ENCODE measurements at regions not wholly inside any gene's neighbourhood (a gene's known extent, or its start where the extent isn't known, plus 50 kb on each side); places are given as distances from the start of the nearest gene placed in this dataset.
"Not testable (repeated sequence)": the region's sequence is repeated elsewhere in the genome, so short reads cannot be mapped to it uniquely, and the experiment has no call there.

GRCh38 chr2:91536109-91536508 lies 2844.6 kb downstream of the RPIA start:
- H3K27me3 ChIP-seq (ENCODE audit: control insufficient read depth in 1 of 2, insufficient read depth in 2 of 2, low read length in 2 of 2); H3K27ac ChIP-seq (ENCODE audit: low read depth in 2 of 2, low read length in 1 of 2); H3K4me3 ChIP-seq (ENCODE audit: low read depth in 1 of 2, low read length in 2 of 2); H3K4me1 ChIP-seq (ENCODE audit: control insufficient read depth in 2 of 2, insufficient read depth in 2 of 2, low read length in 1 of 2); H3K36me3 ChIP-seq (ENCODE audit: control insufficient read depth in 2 of 2, insufficient read depth in 2 of 2, low read length in 1 of 2); H3K9me3 ChIP-seq (ENCODE audit: control insufficient read depth in 2 of 2, insufficient read depth in 1 of 2, low read depth in 1 of 2, low read length in 1 of 2): not testable (repeated sequence)
- WGBS, 2 donors = 53 to 55% methylated on average over 5 of the region's 7 CpGs

DNA sequence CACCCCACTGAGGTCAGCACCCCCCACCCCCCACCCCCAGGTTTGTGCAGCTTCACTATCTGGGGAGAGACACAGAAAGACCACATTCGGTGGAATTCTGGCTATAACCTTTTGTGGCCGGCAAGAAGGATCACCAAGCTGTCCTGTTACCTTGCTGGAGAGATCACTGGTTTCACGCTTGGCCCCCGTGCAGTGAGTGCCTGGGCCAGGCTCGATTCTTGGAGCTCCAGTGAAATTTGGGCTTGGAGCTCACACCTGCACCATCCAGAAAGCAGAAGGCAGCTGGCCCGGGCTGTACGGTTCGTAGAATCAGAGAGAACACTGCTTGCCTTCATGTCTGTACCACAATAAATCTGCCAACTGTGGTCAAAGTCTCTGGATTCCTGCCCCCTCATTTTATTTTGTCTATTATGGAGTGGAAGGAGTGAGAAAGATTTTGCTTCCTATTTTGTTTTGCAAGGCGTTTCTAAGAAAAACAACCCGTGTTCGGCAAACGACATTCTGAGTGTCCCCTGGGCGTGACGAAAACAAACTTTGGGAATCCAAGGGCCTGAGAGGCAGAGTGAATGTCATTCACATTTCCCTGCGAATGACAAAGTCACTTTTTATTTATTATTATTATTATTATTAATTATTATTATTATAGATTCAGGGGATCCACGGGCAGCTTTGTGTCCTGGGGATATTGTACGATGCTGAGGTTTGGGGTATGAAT lies 2845.2 kb downstream of the RPIA start:
- 73 to 83% methylated on average over 15 of the region's 17 CpGs for WGBS, 2 donors
- not testable (repeated sequence) for H3K27me3 ChIP-seq (ENCODE audit: control insufficient read depth in 1 of 2, insufficient read depth in 2 of 2, low read length in 2 of 2); H3K4me3 ChIP-seq (ENCODE audit: low read depth in 1 of 2, low read length in 2 of 2); H3K36me3 ChIP-seq (ENCODE audit: control insufficient read depth in 2 of 2, insufficient read depth in 2 of 2, low read length in 1 of 2); H3K4me1 ChIP-seq (ENCODE audit: control insufficient read depth in 2 of 2, insufficient read depth in 2 of 2, low read length in 1 of 2); H3K9me3 ChIP-seq (ENCODE audit: control insufficient read depth in 2 of 2, insufficient read depth in 1 of 2, low read depth in 1 of 2, low read length in 1 of 2); H3K27ac ChIP-seq (ENCODE audit: low read depth in 2 of 2, low read length in 1 of 2)

- not testable (repeated sequence) for H3K36me3 ChIP-seq (ENCODE audit: control insufficient read depth in 2 of 2, insufficient read depth in 2 of 2, low read length in 1 of 2); H3K4me3 ChIP-seq (ENCODE audit: low read depth in 1 of 2, low read length in 2 of 2); H3K27ac ChIP-seq (ENCODE audit: low read depth in 2 of 2, low read length in 1 of 2); H3K4me1 ChIP-seq (ENCODE audit: control insufficient read depth in 2 of 2, insufficient read depth in 2 of 2, low read length in 1 of 2); H3K9me3 ChIP-seq (ENCODE audit: control insufficient read depth in 2 of 2, insufficient read depth in 1 of 2, low read depth in 1 of 2, low read length in 1 of 2); H3K27me3 ChIP-seq (ENCODE audit: control insufficient read depth in 1 of 2, insufficient read depth in 2 of 2, low read length in 2 of 2)
- WGBS, 2 donors = 71 to 79% methylated on average over 6 of the region's 6 CpGs
Observed at GRCh38 chr2:91549316-91549715, 2857.8 kb downstream of the RPIA start.

GRCh38 chr2:91558234-91558633 lies 2866.8 kb downstream of the RPIA start:
- not testable (repeated sequence) for H3K4me3 ChIP-seq (ENCODE audit: low read depth in 1 of 2, low read length in 2 of 2); H3K4me1 ChIP-seq (ENCODE audit: control insufficient read depth in 2 of 2, insufficient read depth in 2 of 2, low read length in 1 of 2); H3K27me3 ChIP-seq (ENCODE audit: control insufficient read depth in 1 of 2, insufficient read depth in 2 of 2, low read length in 2 of 2); H3K36me3 ChIP-seq (ENCODE audit: control insufficient read depth in 2 of 2, insufficient read depth in 2 of 2, low read length in 1 of 2); H3K9me3 ChIP-seq (ENCODE audit: control insufficient read depth in 2 of 2, insufficient read depth in 1 of 2, low read depth in 1 of 2, low read length in 1 of 2); H3K27ac ChIP-seq (ENCODE audit: low read depth in 2 of 2, low read length in 1 of 2)

GRCh38 chr2:91559269-91559668 lies 2867.8 kb downstream of the RPIA start:
- no CpG with 5 or more reads among the region's 1 CpG for WGBS, 2 donors

DNA sequence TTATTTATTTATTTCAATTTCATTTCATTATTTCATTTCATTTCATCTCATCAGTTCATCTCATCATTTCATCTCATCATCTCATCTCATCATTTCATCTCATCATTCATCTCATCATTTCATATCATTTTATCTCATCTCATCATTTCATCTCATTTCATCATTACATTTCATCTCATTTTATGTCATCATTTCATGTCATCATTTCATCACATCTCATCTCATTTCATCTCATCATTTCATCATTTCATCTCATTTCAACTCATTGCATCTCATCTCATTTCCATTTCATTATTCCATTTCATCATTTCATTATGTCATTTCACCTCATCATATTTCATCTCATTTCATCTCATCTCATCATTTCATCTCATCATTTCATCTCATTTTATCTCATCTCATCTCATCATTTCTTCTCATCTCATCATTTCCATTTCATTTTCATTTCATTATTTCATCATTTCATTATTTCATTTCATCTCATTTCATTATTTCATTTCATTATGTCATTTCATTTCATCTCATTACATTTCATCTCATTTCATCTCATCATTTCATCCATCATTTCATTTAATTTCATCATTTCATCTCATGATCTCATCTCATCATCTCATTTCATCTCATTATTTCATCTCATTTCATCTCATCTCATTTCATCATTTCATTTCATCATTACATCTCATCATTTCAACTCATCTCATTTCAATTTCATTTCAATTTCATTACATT lies 2868.6 kb downstream of the RPIA start:
- not testable (repeated sequence) for H3K27ac ChIP-seq (ENCODE audit: low read depth in 2 of 2, low read length in 1 of 2); H3K9me3 ChIP-seq (ENCODE audit: control insufficient read depth in 2 of 2, insufficient read depth in 1 of 2, low read depth in 1 of 2, low read length in 1 of 2); H3K4me3 ChIP-seq (ENCODE audit: low read depth in 1 of 2, low read length in 2 of 2); H3K36me3 ChIP-seq (ENCODE audit: control insufficient read depth in 2 of 2, insufficient read depth in 2 of 2, low read length in 1 of 2); H3K4me1 ChIP-seq (ENCODE audit: control insufficient read depth in 2 of 2, insufficient read depth in 2 of 2, low read length in 1 of 2); H3K27me3 ChIP-seq (ENCODE audit: control insufficient read depth in 1 of 2, insufficient read depth in 2 of 2, low read length in 2 of 2)

More at GRCh38 chr2:91559269-91559668, 2867.8 kb downstream of the RPIA start:
- not testable (repeated sequence) for H3K4me3 ChIP-seq (ENCODE audit: low read depth in 1 of 2, low read length in 2 of 2); H3K9me3 ChIP-seq (ENCODE audit: control insufficient read depth in 2 of 2, insufficient read depth in 1 of 2, low read depth in 1 of 2, low read length in 1 of 2); H3K4me1 ChIP-seq (ENCODE audit: control insufficient read depth in 2 of 2, insufficient read depth in 2 of 2, low read length in 1 of 2); H3K27me3 ChIP-seq (ENCODE audit: control insufficient read depth in 1 of 2, insufficient read depth in 2 of 2, low read length in 2 of 2); H3K27ac ChIP-seq (ENCODE audit: low read depth in 2 of 2, low read length in 1 of 2); H3K36me3 ChIP-seq (ENCODE audit: control insufficient read depth in 2 of 2, insufficient read depth in 2 of 2, low read length in 1 of 2)

- H3K4me3 ChIP-seq (ENCODE audit: low read depth in 1 of 2, low read length in 2 of 2); H3K27me3 ChIP-seq (ENCODE audit: control insufficient read depth in 1 of 2, insufficient read depth in 2 of 2, low read length in 2 of 2); H3K27ac ChIP-seq (ENCODE audit: low read depth in 2 of 2, low read length in 1 of 2); H3K4me1 ChIP-seq (ENCODE audit: control insufficient read depth in 2 of 2, insufficient read depth in 2 of 2, low read length in 1 of 2); H3K36me3 ChIP-seq (ENCODE audit: control insufficient read depth in 2 of 2, insufficient read depth in 2 of 2, low read length in 1 of 2); H3K9me3 ChIP-seq (ENCODE audit: control insufficient read depth in 2 of 2, insufficient read depth in 1 of 2, low read depth in 1 of 2, low read length in 1 of 2): not testable (repeated sequence)
- 71 to 72% methylated on average over 1 of the region's 2 CpGs for WGBS, 2 donors
Observed at GRCh38 chr2:91562184-91562583, 2870.7 kb downstream of the RPIA start.

- H3K27me3 ChIP-seq (ENCODE audit: control insufficient read depth in 1 of 2, insufficient read depth in 2 of 2, low read length in 2 of 2); H3K9me3 ChIP-seq (ENCODE audit: control insufficient read depth in 2 of 2, insufficient read depth in 1 of 2, low read depth in 1 of 2, low read length in 1 of 2); H3K4me1 ChIP-seq (ENCODE audit: control insufficient read depth in 2 of 2, insufficient read depth in 2 of 2, low read length in 1 of 2); H3K36me3 ChIP-seq (ENCODE audit: control insufficient read depth in 2 of 2, insufficient read depth in 2 of 2, low read length in 1 of 2); H3K27ac ChIP-seq (ENCODE audit: low read depth in 2 of 2, low read length in 1 of 2); H3K4me3 ChIP-seq (ENCODE audit: low read depth in 1 of 2, low read length in 2 of 2): not testable (repeated sequence)
- WGBS, 2 donors = 85 to 89% methylated on average over 3 of the region's 3 CpGs
Observed at GRCh38 chr2:91564700-91565099, 2873.2 kb downstream of the RPIA start.

GRCh38 chr2:91565689-91566430 lies 2874.4 kb downstream of the RPIA start:
- not testable (repeated sequence) for H3K4me3 ChIP-seq (ENCODE audit: low read depth in 1 of 2, low read length in 2 of 2); H3K27ac ChIP-seq (ENCODE audit: low read depth in 2 of 2, low read length in 1 of 2); H3K4me1 ChIP-seq (ENCODE audit: control insufficient read depth in 2 of 2, insufficient read depth in 2 of 2, low read length in 1 of 2); H3K9me3 ChIP-seq (ENCODE audit: control insufficient read depth in 2 of 2, insufficient read depth in 1 of 2, low read depth in 1 of 2, low read length in 1 of 2); H3K27me3 ChIP-seq (ENCODE audit: control insufficient read depth in 1 of 2, insufficient read depth in 2 of 2, low read length in 2 of 2); H3K36me3 ChIP-seq (ENCODE audit: control insufficient read depth in 2 of 2, insufficient read depth in 2 of 2, low read length in 1 of 2)
- WGBS, 2 donors = 75 to 80% methylated on average over 3 to 4 of the region's 7 CpGs

GRCh38 chr2:91566611-91567010 lies 2875.1 kb downstream of the RPIA start:
- not testable (repeated sequence) for H3K4me1 ChIP-seq (ENCODE audit: control insufficient read depth in 2 of 2, insufficient read depth in 2 of 2, low read length in 1 of 2); H3K27me3 ChIP-seq (ENCODE audit: control insufficient read depth in 1 of 2, insufficient read depth in 2 of 2, low read length in 2 of 2); H3K9me3 ChIP-seq (ENCODE audit: control insufficient read depth in 2 of 2, insufficient read depth in 1 of 2, low read depth in 1 of 2, low read length in 1 of 2); H3K36me3 ChIP-seq (ENCODE audit: control insufficient read depth in 2 of 2, insufficient read depth in 2 of 2, low read length in 1 of 2); H3K27ac ChIP-seq (ENCODE audit: low read depth in 2 of 2, low read length in 1 of 2); H3K4me3 ChIP-seq (ENCODE audit: low read depth in 1 of 2, low read length in 2 of 2)
- WGBS, 2 donors = 90% methylated on average over 7 to 8 of the region's 8 CpGs

Measured in esophagus (tissue), 2 donors.